ENCODE measurements at regions not wholly inside any gene's neighbourhood (a gene's known extent, or its start where the extent isn't known, plus 50 kb on each side); places are given as distances from the start of the nearest gene placed in this dataset.
"Not testable (repeated sequence)": the region's sequence is repeated elsewhere in the genome, so short reads cannot be mapped to it uniquely, and the experiment has no call there.

DNA sequence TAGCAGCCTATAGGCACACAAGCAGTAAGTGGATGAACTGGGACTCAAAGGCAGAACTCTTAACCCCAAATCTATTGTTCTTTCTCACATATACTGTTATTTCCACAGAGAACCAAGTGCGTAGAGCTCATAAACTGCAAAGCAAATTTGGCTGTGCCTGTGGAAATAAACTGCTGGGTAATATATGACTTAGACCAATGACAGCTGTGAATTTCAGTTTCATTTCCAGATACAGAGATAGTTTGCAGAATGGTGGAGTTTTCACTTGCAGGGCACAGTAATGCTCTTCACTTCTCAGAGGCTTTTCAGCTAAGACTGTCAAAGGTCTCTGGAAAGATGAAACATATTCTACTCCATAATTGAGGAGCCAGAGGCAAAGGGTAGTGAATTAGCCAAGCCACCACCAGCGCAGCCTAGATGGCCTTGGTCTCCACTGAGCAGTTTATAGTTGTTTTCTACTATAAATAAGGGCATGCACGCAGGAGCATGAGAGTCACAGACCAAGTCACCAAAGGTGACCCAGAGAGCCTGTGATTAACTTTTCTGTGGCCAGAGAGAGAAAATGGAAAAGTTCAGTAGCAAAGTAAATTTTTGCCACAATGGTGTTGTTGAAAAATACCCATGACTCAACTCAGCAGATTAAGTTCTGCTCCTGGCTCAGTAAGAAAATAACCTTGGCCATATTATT lies 180.7 kb upstream of the GRM7 start:
- DNase-seq, result no peak

DNA sequence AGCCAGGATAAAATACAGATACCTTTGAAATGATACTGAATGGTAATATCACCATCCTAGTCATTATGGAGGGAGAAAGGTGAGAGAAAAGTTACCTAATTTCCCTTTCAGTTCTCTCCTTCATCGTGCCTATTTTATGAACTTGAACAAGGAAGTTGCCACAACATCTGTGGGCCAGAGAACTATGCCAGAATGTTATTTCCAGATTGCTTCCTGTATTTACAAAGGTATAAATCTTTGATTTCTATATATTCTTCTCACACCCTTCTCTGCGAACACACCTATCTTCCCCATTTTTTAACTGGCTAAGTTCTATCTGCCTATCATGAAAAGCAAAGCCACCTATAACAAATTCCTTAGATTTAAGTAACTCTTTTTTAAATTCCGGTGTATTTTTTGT lies 163.6 kb upstream of the GRM7 start:
- DNase-seq, result no peak

DNA sequence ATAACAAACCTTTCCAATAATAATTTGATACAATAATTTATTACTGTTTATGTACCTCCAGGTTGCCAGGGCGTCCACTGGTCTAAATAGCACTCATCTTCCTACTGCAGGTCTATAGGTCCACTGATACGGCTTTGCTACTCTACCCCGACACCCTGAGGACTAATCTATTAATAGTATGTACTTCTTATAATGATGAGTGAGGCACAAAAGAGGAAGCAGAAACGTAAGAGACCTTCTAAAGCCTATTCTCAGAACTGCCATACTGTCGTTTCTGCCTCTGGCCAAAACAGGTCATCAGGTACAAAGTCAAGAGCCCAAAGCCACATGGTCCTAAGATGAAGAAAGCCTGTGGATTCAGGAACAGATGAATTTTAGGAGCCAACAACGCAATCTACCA lies 163.2 kb upstream of the GRM7 start:
- no peak for DNase-seq

DNA sequence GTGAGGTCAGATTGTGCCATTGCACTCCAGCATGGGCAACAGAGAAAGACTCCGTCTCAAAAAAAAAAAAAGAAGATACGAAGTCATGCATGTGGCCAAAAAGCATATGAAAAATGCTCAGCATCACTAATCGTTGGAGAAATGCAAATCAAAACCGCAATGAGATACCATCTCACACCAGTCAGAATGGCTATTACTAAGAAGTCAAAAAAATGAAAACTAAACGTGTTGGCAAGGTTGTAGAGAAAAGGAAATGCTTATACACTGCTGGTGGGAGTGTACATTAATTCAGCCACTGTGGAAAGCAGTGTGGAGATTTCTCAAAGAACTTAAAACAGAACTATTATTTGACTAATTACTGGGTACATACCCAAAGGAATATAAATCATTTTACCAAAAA lies 156.1 kb upstream of the GRM7 start:
- not testable (repeated sequence) for DNase-seq

DNA sequence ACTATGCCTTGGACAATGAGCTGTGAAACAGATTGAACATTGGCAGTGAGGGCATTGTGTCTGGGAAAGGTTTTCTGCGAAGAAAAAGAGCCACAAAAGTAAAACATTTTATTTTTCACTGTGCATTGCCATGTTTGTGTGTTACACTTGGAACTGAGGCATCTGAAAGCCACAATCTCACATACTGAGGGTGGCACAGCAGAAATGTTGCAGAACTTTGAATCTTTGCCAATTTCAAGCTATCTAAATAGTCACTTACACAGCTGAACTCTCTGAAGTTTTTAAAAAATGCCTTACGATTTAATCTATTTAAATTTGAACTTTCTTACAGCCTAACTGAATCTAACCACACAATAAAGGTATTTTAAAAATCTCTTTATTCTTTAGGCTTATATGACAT lies 154.1 kb upstream of the GRM7 start:
- no peak for DNase-seq

DNA sequence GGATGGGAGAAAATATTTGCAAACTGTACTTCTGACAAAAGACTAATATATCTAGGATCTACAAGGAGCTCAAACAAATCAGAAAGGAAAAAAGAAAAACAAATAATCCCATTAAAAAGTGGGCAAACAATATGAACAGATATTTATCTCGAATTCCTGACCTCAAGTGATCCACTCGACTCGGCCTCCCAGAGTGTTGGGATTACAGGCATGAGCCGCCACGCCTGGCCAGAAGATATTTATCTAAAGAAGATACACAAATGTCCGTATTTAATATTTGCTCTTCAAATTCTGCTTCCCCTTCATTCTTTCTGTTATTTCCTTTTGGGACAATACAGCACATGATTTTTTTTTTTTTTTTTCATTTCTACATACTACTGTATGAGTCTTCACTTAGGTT lies 151.7 kb upstream of the GRM7 start:
- no peak for DNase-seq

DNA sequence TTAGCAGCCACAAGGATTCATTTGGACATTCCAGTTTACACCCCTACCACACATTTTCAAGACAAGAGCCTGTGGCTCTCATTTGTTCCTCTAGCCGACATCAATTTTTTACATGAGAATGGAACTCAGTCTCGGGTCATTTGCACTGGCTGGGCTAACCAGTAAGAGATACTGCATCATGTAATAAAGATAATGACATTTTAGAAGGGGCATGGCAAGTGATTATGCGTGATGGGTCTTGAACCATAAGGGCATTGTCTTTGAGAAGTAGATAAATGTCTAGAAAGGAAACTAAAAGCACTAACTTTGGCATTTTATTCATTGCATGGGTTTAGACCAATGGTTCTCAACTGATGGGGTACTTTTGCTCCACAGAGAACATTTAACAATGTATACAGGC lies 146.0 kb upstream of the GRM7 start:
- DNase-seq, result no peak

DNA sequence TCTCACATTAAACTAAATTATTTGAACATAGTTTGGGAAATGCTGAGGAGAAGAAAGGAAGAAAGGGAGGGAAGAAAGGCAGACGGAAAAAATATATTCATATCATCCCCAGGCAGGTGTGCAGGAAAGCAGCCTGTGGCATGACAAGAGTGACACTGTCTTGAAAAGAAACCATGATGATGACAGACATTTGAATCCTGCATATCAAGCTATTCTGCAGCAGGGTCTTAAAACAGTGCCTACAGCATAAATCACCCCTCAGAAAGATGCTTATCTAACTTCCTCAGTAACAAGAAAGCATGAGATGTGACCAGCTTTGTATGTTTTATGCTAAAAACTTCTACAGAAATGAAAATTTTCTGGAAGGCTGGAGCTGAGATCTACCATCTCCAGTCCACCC lies 144.5 kb upstream of the GRM7 start:
- DNase-seq, result no peak

DNA sequence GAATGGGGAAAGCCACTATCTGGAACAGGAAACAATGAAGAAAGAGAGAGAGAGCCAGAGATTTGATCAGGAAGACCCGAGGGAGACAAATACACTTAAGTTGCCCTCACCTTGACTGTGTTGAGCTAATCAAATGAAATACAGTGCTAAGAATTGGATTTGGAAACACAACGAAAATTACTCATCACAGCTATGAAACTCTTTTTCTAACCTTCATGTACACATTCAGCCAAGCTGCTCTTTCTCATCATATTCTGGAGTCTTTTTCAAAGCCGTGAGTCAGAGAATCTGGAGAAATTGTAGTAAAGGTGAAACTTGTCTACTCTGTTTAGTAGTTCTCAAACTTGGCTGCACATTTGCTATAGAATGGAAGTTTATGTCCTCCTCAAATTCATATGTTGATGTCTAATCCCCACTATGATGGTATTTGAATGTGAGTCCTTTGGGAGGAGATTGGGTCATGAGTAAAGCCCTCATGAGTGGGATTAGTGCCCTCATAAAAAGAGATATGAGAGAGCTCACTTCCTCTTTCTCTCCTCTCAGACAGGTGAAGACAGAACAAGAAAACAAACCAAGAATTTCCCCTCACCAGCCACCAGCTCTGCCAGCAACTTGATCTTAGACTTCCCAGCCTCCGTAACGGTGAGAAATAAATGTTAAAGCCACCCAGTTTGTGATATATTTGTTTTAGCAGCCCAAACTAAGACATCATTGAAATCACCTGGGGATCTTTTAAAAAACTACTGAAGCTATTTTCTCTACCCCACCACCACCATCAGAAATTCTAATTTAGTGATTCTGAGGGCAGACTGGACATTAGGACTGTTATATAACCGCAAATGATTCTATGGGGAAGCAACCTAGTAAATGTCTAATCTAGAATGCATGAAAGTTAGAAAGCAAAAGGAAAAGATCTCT lies 143.6 kb upstream of the GRM7 start:
- no peak for DNase-seq

DNA sequence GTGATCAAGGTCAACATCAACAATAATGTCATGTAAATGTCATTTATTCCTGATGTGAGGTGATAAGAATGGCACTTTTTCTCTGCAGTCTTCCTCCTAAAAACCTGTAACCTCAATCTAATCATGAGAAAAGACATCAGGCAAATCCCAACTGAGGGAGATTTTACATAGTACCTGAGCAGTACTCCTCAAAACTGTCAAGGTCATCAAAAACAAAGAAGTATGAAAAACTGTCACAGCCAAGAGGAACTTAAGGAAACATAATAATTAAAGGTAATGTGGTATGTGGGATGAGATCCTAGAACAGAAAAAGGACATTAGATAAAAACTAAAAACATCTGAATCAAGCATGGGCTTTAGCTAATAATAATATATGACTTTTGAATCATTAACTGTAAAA lies 140.9 kb upstream of the GRM7 start:
- DNase-seq, result no peak

DNA sequence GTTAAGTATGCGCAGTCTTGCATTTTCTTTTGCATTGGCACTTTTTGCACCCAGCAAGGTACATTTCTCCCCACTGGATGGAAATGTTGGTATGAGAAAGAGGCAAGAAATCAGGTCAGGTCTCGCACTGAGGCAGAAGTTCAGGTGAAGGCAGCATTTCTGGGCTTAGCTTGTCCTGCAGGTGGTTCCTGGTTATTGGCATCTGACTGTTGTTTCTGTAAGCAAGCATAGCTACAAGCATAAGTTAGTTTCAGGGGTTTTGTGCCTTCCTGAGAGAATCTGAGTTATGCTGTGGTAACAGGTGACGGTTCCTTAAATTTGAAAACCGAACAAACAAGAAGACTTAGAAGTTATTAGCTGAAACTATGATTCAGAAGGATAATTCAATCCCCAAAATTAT lies 139.4 kb upstream of the GRM7 start:
- DNase-seq, result no peak

DNA sequence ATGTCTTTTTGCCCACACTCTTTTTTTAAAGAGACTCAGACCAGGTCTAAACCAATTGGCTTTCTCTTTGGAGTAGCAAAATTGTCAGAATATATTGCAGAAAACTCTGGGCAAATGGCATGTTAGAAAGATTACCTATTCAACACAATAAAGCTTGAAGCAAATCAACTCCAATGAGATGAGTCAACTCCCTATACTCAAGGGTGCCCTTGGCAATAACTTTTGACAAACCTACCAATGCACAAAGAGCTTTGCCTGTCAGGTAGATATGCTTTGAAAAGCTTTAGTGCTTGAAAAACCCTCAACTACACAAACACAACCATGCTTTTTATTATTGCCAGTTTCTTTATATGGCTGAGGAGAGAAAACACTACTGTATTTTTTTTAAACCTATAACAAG lies 137.7 kb upstream of the GRM7 start:
- DNase-seq, result no peak

DNA sequence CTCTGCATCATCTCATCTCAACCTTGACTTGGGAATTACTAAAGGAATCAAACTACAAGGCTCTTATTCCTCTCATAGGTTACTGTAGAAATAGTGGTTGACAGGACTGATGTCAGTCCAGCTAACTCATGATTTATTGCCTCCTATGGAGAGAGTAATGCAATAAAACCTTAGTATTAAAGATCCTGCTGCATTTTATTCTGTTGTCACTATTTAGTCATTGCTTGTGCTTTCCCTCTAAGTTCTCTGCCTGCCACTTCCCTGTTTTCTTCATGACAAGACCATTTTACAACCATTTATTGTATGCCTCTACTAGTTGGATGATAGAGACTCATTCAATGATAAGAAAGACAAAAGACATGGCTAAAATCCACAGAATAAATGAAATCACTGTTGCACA lies 134.1 kb upstream of the GRM7 start:
- no peak for DNase-seq

DNA sequence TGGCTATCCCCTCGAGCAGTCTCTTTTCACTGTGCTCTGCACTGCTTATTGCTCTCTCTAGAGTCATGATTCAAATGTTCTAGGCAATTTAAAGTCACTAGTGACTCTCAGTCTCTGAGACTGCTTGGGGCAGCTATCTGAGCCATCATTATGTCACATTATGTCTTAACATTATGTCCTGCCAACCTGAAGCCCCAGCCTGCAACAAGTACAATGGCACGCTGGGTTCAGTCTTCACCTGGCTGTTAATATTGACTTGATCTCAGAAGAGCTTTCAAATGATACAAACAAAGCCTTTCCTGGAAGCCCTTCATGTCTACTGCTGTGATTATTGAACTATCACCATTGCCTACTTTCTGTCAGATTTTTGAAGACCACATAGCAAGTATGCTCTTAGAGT lies 128.1 kb upstream of the GRM7 start:
- DNase-seq, result no peak

DNA sequence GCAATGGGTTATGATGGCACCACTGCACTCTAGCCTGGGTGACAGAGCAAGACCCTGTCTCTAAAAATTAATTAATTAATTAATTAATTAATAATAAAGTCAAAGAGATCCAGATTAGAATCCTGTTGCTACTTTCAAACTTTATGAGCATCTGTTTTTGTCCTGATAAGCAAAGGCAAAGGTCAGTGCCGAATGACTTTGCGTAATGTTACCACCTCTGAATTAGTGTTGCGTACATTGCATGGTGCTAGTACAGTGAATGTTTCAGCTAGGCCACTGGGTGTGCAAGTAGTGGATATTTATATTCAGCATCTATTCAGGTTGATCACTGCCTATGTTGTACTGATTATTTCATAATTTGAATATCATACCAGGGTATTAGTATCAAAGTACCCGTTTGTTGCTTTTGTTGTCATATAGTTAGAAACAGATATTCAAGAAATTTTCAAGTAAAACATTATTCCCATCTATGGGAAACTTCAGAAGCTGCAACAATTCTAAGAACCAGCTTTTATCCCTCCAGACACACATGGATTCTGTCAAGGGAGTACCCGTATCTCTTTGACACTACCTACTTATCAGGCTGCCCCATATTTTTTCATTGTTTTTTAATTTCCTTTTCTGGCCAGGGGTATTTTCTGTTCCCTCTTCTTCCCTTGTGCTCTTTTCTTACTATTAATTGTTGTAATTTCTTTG lies 127.1 kb upstream of the GRM7 start:
- DNase-seq, result no peak

DNA sequence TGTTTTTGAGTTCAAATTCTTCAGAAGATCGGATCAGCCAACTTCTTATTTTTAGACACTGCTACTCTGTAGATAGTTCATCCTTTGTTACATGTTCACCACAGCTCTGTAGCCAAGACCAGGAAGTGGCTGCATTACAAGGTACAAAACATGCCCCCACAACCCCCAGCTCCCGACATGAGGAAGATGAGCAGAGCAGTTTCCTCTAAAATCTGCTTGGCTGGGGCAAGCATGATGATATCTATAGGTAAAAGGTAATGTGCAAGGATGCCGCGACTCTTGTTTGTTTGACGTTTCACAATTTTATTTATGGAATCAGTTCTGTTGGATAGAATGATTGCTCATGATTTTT lies 126.5 kb upstream of the GRM7 start:
- no peak for DNase-seq

DNA sequence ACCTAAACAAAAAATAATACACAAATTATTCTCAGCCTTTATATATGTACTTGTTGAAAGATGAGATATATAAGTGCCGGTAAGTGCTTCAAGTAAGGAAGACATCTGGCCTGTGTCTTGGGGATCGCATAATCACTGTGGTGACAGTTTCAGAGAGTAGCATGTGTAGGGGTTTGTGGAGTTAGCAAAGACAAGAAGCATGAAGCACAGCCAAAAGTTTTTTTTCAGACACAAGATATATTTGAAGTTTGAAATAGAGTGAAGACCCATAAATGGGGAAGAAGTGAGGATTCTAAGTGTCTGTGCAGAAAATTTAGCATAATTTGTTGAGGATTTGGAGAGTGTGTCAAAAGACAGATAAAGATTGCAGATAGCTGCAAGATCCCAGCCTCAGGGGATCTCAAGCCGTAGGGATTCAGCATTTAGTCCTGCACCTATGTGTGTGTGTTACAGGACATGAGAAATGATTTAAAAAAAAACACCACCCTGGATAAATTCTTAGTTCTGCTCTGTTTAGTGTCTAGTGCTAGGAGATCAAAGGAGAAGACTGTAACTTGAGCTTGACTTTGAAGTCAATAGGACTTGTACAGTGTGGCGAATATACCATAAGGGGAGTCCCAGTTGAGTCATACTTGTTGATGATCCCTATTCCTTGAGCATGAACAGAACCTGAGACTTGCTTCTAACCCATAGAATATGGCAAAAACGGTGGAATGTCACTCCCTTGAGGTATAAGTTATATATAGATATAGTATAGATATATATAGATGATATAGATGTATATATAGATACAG lies 123.9 kb upstream of the GRM7 start:
- no peak for DNase-seq

DNA sequence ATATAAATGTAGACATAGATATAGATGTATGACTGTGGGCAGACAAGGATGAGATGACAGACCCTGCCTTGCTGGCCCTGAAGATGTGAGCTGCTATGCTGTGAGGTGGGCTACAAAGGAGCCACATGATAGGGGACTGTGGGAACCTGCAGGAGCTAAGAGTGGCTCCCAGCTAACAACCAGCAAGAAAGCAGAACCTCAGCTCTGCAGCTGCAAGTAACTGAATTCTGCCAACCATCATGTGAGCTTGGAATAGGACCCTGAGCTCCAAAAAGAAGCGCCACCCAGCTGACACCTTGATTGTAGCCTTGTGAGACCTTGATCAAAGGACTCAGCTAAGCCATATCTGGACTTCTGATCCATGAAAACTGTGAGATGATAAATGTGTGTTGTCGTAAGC lies 123.3 kb upstream of the GRM7 start:
- DNase-seq, result no peak

DNA sequence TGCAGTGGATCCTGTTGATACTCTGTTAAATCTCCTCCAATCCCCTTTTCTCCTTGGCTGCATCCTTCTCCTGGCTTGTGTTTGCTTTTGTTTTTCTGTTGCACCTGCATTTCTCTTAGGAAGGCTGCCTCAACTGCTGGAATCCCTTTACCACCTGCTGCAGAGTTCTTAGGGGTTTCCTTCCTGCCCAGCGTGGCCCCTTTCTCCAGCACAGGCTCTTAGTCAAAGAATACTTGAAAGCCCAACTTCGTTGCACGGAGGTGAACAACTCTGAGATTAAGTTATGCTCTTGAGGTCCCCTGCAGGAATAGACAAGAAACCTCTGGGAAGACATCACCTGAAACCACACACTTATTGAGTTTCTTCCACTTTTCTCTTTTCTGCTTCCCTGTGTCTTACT lies 121.6 kb upstream of the GRM7 start:
- DNase-seq, result no peak

DNA sequence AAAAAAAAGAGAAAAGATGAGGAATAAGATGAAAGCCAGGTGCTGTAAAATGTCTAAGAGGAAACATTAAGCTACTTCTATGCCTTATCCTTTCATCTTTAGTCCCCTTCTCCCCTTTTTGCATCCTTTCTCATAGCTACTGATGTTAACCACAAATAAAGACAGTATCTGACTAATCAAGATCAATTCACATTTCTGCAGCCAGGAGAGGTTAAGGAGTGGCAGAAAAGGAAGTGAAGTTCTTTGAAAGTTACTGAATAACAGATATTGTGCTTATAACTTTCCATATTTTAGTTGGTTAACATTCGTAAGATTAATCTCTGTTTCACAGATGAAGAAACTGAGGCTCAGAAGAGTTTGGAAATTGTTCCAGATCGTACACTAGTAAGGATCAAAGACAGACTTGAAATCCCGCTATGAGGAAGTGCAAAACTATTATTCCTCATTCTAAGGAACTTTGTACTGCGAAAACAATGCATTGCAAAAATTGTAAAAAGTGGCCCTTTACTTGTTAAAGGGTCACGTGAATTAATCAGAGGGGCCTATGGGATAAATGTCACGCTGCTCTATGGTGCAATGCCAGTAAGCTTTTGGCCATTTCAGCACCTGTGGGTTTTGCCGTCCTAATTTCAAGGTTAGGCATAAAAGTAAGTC lies 117.7 kb upstream of the GRM7 start:
- no peak for DNase-seq

DNA sequence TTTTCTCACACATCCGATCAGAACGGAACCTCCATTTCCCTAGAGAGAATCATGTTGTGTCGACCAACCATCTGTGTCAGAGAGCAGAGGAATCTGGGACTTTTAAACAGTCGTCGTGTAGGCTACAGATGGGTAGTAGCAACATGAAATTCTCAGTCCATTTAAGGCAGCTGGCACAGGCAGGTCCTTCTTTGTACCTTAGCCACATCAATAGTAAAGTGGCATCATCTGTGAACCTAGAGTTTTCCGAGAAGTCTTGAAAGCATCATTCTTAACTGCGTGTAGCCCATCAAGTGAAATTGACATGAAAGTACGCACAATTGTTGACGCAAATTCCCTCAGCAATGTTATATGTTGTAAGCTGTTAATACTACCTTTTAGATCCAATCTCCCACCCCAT lies 114.5 kb upstream of the GRM7 start:
- no peak for DNase-seq

All from hypothalamus (tissue), 51 donors.